Upper lobe of left lung (tissue), 6 donors: ENCODE measurements at regions not wholly inside any gene's neighbourhood (a gene's known extent, or its start where the extent isn't known, plus 50 kb on each side); places are given as distances from the start of the nearest gene placed in this dataset.

Source experiments
- ATAC-seq, 2 donors: fragments of 200-7000 bp; cut with Tn5 transposase; one replicate each; pipeline ENCODE4 v1.9.1; 2022; ENCODE audit warnings: mild to moderate bottlenecking in 2 of 2, moderate library complexity in 2 of 2; ENCODE audit not compliant: low FRiP score in 2 of 2
- DNase-seq, 2 donors: peaks; one replicate each; pipeline ENCODE4 v3.0.0-alpha.2; 2019 to 2020
- H3K27ac ChIP-seq, 4 donors: fragments of 200-600 bp; sonication (generic); one replicate each; pipeline ENCODE4 v1.5.1; 2016 to 2019
- H3K27me3 ChIP-seq, 4 donors: fragments of 200-600 bp; sonication (generic); one replicate each; pipeline ENCODE4 v1.5.1; 2017 to 2019
- H3K36me3 ChIP-seq, 4 donors: fragments of 200-600 bp; sonication (generic); one replicate each; pipeline ENCODE4 v1.5.1; 2016 to 2019
- H3K4me1 ChIP-seq, 4 donors: fragments of 200-600 bp; sonication (generic); one replicate each; pipeline ENCODE4 v1.5.1; 2018 to 2019
- H3K4me3 ChIP-seq, 4 donors: fragments of 200-600 bp; sonication (generic); one replicate each; pipeline ENCODE4 v1.5.1; 2017 to 2019; ENCODE audit warnings: mild to moderate bottlenecking in 2 of 4, moderate library complexity in 1 of 4
- H3K9me3 ChIP-seq, 4 donors: fragments of 200-600 bp; sonication (generic); one replicate each; pipeline ENCODE4 v1.5.1; 2018 to 2019
- EP300 ChIP-seq, 4 donors: sonication (generic); formaldehyde crosslinking; IDR thresholded peaks; one replicate each; pipeline ENCODE4 v1.5.1; 2017; ENCODE audit warnings: antibody characterized with exemption in 4 of 4, control low read depth in 2 of 4
- POLR2A ChIP-seq, 4 donors: fragments of 450-650 bp; IDR thresholded peaks; one replicate each; pipeline ENCODE4 v1.5.1; 2016 to 2017; ENCODE audit warnings: antibody characterized with exemption in 4 of 4, mild to moderate bottlenecking in 2 of 4
- POLR2AphosphoS5 ChIP-seq, 2 donors: sonication (generic); formaldehyde crosslinking; IDR thresholded peaks; one replicate each; pipeline ENCODE4 v1.5.1; 2017; ENCODE audit warnings: antibody characterized with exemption in 2 of 2
- WGBS, 2 donors: methylation state at CpG; one replicate each; pipeline ENCODE4 v1.1.5; 2017 to 2018; 5-methylcytosine and 5-hydroxymethylcytosine counted together
- TF ChIP-seq, protein P1 (sequence below), 6 experiments: fragments of 450-650 bp in 4 of 6; fragments of 200-600 bp in 2 of 6; sonication (generic) in 2 of 6; IDR thresholded peaks; one replicate each; pipeline ENCODE4 v1.5.1; 2016 to 2019; ENCODE audit warnings: antibody characterized with exemption in 6 of 6
- donor health status: DM: no; HTN: no; CAD: no; lungs with moderate emphysema.
- donor health status: DM: no; HTN: yes; CAD: no; lungs with severe emphysema.

- DNase-seq (no peak), ATAC-seq (no peak)
- Histone ChIP-seq H3K27ac (no peak overlapping the region), H3K4me1 (no peaks in the 10 kb centered on the region), H3K4me3 (no peak overlapping the region), H3K9me3 (no peaks in the 10 kb centered on the region), H3K36me3 (no peaks in the 10 kb centered on the region), H3K27me3 (no peaks in the 10 kb centered on the region)
- TF ChIP-seq POLR2AphosphoS5 (IDR thresholded peaks at IDR 0.05), result no peak
- 63 to 65% methylated on average over 5 of the region's 5 CpGs for WGBS, 2 donors
These were observed 399.4 kb upstream of the ATP11B start for GRCh38 chr3:182393830-182394367.

- Histone ChIP-seq H3K27ac (no peak overlapping the region), H3K27me3 (no peaks in the 10 kb centered on the region), H3K36me3 (no peaks in the 10 kb centered on the region), H3K4me1 (no peaks in the 10 kb centered on the region), H3K4me3 (no peak overlapping the region), H3K9me3 (no peaks in the 10 kb centered on the region)
- ATAC-seq (no peak), DNase-seq (no peak)
- 89 to 93% methylated on average over 1 of the region's 1 CpG for WGBS, 2 donors
- TF ChIP-seq, protein P1, sequence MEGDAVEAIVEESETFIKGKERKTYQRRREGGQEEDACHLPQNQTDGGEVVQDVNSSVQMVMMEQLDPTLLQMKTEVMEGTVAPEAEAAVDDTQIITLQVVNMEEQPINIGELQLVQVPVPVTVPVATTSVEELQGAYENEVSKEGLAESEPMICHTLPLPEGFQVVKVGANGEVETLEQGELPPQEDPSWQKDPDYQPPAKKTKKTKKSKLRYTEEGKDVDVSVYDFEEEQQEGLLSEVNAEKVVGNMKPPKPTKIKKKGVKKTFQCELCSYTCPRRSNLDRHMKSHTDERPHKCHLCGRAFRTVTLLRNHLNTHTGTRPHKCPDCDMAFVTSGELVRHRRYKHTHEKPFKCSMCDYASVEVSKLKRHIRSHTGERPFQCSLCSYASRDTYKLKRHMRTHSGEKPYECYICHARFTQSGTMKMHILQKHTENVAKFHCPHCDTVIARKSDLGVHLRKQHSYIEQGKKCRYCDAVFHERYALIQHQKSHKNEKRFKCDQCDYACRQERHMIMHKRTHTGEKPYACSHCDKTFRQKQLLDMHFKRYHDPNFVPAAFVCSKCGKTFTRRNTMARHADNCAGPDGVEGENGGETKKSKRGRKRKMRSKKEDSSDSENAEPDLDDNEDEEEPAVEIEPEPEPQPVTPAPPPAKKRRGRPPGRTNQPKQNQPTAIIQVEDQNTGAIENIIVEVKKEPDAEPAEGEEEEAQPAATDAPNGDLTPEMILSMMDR (IDR thresholded peaks at IDR 0.05), result no peak
These were observed 396.1 kb upstream of the ATP11B start for GRCh38 chr3:182397164-182397563.

GRCh38 chr3:182399978-182400737 lies 393.1 kb upstream of the ATP11B start:
- TF ChIP-seq POLR2AphosphoS5 (IDR thresholded peaks at IDR 0.05) (no peak), EP300 (IDR thresholded peaks at IDR 0.05) (no peak), POLR2A (IDR thresholded peaks at IDR 0.05) (no peak)
- TF ChIP-seq, protein P1 (IDR thresholded peaks at IDR 0.05), result no peak
- WGBS, 2 donors, result 73 to 74% methylated on average over 10 to 11 of the region's 11 CpGs
- ATAC-seq (no peak), DNase-seq (no peak)
- Histone ChIP-seq H3K36me3 (no peaks in the 10 kb centered on the region), H3K27ac (no peak overlapping the region), H3K4me3 (no peak overlapping the region), H3K9me3 (no peaks in the 10 kb centered on the region), H3K4me1 (no peaks in the 10 kb centered on the region), H3K27me3 (no peaks in the 10 kb centered on the region)

GRCh38 chr3:182400838-182401237 lies 392.5 kb upstream of the ATP11B start:
- DNase-seq (no peak), ATAC-seq (no peak)
- Histone ChIP-seq H3K27ac (no peak overlapping the region), H3K4me3 (no peak overlapping the region), H3K4me1 (no peaks in the 10 kb centered on the region), H3K27me3 (no peaks in the 10 kb centered on the region), H3K9me3 (no peaks in the 10 kb centered on the region), H3K36me3 (no peaks in the 10 kb centered on the region)
- TF ChIP-seq POLR2A (IDR thresholded peaks at IDR 0.05) (no peak), EP300 (IDR thresholded peaks at IDR 0.05) (no peak), POLR2AphosphoS5 (IDR thresholded peaks at IDR 0.05) (no peak)
- TF ChIP-seq, protein P1 (IDR thresholded peaks at IDR 0.05), result no peak
- 65 to 72% methylated on average over 2 of the region's 2 CpGs for WGBS, 2 donors

DNA sequence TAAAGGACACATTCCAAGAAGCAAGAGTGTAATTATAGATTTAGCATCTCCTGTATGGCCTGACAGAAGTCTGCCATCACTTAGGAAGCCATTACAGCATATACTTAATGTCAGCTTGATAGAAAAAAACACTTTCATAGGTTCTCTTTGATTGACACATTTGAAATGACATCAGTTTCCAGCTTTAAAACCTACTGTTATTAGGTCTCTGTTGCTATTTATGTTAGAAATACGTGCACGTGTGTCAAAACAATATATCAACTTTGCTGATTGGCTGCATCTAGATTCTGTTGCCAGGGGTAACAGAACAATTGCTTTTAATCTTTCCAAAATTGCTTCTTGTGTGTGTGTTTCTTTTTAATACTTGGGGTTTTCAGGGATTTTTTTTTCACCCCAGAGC lies 389.3 kb upstream of the ATP11B start:
- ATAC-seq, result no peak
- TF ChIP-seq, protein P1 (IDR thresholded peaks at IDR 0.05), result no peak
- TF ChIP-seq POLR2A (IDR thresholded peaks at IDR 0.05), result no peak
- no peak for TF ChIP-seq POLR2AphosphoS5 (IDR thresholded peaks at IDR 0.05)
- TF ChIP-seq EP300 (IDR thresholded peaks at IDR 0.05), result no peak
- Histone ChIP-seq H3K4me3 (no peak overlapping the region), H3K4me1 (no peaks in the 10 kb centered on the region), H3K27me3 (no peaks in the 10 kb centered on the region), H3K36me3 (no peaks in the 10 kb centered on the region), H3K9me3 (no peaks in the 10 kb centered on the region), H3K27ac (no peak overlapping the region)
- 86 to 91% methylated on average over 2 of the region's 2 CpGs for WGBS, 2 donors
- no peak for DNase-seq
